Stimulated activated naive CD4-positive, alpha-beta T cell treated with Interleukin-2 at 50 U/mL for 16 hours (primary cell): ENCODE measurements at regions not wholly inside any gene's neighbourhood (a gene's known extent, or its start where the extent isn't known, plus 50 kb on each side); places are given as distances from the start of the nearest gene placed in this dataset.

ENCODE experiments used
- DNase-seq: peaks from one replicate; lab custom pipeline; 2025; lab: John Stamatoyannopoulos, UW

- no peak for DNase-seq
Observed at GRCh38 chrX:5084279-5084678, 1144.4 kb downstream of the NLGN4X start.

- DNase-seq, result no peak
Observed at GRCh38 chrX:5082705-5083104, 1146.0 kb downstream of the NLGN4X start.

GRCh38 chrX:5080791-5081190 lies 1147.9 kb downstream of the NLGN4X start:
- DNase-seq, result no peak

- DNase-seq, result no peak
Observed at GRCh38 chrX:5068550-5068949, 1160.1 kb downstream of the NLGN4X start.

GRCh38 chrX:5057786-5058185 lies 1170.9 kb downstream of the NLGN4X start:
- DNase-seq, result no peak

GRCh38 chrX:5054852-5055251 lies 1173.8 kb downstream of the NLGN4X start:
- DNase-seq, result no peak

- DNase-seq, result no peak
Observed at GRCh38 chrX:5051831-5052491, 1176.7 kb downstream of the NLGN4X start.

GRCh38 chrX:5042563-5042962 lies 1186.1 kb downstream of the NLGN4X start:
- DNase-seq, result no peak

GRCh38 chrX:5031792-5032191 lies 1196.9 kb downstream of the NLGN4X start:
- no peak for DNase-seq

- DNase-seq, result no peak
Observed at GRCh38 chrX:5015451-5015850, 1213.2 kb downstream of the NLGN4X start.

GRCh38 chrX:4994855-4995254 lies 1233.8 kb downstream of the NLGN4X start:
- DNase-seq, result no peak

GRCh38 chrX:4978613-4979012 lies 1250.1 kb downstream of the NLGN4X start:
- no peak for DNase-seq

- DNase-seq, result no peak
Observed at GRCh38 chrX:4971646-4972045, 1257.0 kb downstream of the NLGN4X start.

GRCh38 chrX:4964112-4964511 lies 1250.7 kb upstream of the PRKX start:
- DNase-seq, result no peak

GRCh38 chrX:4963432-4963831 lies 1250.0 kb upstream of the PRKX start:
- no peak for DNase-seq

GRCh38 chrX:4944767-4945166 lies 1231.3 kb upstream of the PRKX start:
- DNase-seq, result no peak

- no peak for DNase-seq
Observed at GRCh38 chrX:4936315-4936714, 1222.9 kb upstream of the PRKX start.

- DNase-seq, result no peak
Observed at GRCh38 chrX:4935846-4936245, 1222.4 kb upstream of the PRKX start.

- no peak for DNase-seq
Observed at GRCh38 chrX:4935401-4935800, 1222.0 kb upstream of the PRKX start.

- DNase-seq, result no peak
Observed at GRCh38 chrX:4932790-4933189, 1219.3 kb upstream of the PRKX start.

- no peak for DNase-seq
Observed at GRCh38 chrX:4930426-4930825, 1217.0 kb upstream of the PRKX start.

- DNase-seq, result no peak
Observed at GRCh38 chrX:4925911-4926310, 1212.5 kb upstream of the PRKX start.

GRCh38 chrX:4909348-4909747 lies 1195.9 kb upstream of the PRKX start:
- DNase-seq, result no peak

- DNase-seq, result no peak
Observed at GRCh38 chrX:4905576-4905975, 1192.1 kb upstream of the PRKX start.

GRCh38 chrX:4881277-4881676 lies 1167.8 kb upstream of the PRKX start:
- DNase-seq, result no peak
